GM12891 (cell line): ENCODE measurements at regions not wholly inside any gene's neighbourhood (a gene's known extent, or its start where the extent isn't known, plus 50 kb on each side); places are given as distances from the start of the nearest gene placed in this dataset.

Experiments used
- DNase-seq: peaks from one replicate; pipeline ENCODE4 v3.0.0; 2011; ENCODE audit warnings: low spot score; ENCODE audit not compliant: insufficient read length
- FAIRE-seq: peaks from 2 replicates; lab custom pipeline; 2011; peaks lifted over from hg19 to GRCh38; lab: Jason Lieb, UNC
- PAX5 ChIP-seq: IDR thresholded peaks from 2 replicates; pipeline ENCODE4 v1.6.1; 2011; ENCODE audit warnings: low read length, moderate library complexity, mild to moderate bottlenecking; ENCODE audit not compliant: insufficient read depth, severe bottlenecking
- POLR2A ChIP-seq: IDR thresholded peaks from 2 replicates; pipeline ENCODE4 v1.6.1; 2011; ENCODE audit warnings: low read depth, low read length, control low read depth
- POLR2AphosphoS5 ChIP-seq: IDR thresholded peaks from 2 replicates; pipeline ENCODE4 v1.6.1; 2011; ENCODE audit warnings: low read depth, low read length, control low read depth
- POU2F2 ChIP-seq: IDR thresholded peaks from 2 replicates; pipeline ENCODE4 v1.6.1; 2011; ENCODE audit warnings: low read depth, mild to moderate bottlenecking, control low read depth, low read length, moderate library complexity
- SPI1 ChIP-seq: IDR thresholded peaks from 2 replicates; pipeline ENCODE4 v1.6.1; 2011; ENCODE audit warnings: low read depth, low read length, control low read depth
- TAF1 ChIP-seq: IDR thresholded peaks from 2 replicates; pipeline ENCODE4 v1.6.1; 2011; ENCODE audit warnings: low read depth, low read length, control low read depth

- DNase-seq (no peak), FAIRE-seq (no peak)
- TF ChIP-seq POLR2A (no peak), POLR2AphosphoS5 (no peak), POU2F2 (no peak)
Observed at GRCh38 chr5:167158588-167158987, 1132.9 kb upstream of the WWC1 start.

GRCh38 chr5:167160388-167160787 lies 1131.1 kb upstream of the WWC1 start:
- no peak for FAIRE-seq
- TF ChIP-seq TAF1 (no peak), POU2F2 (no peak), PAX5 (no peak), POLR2A (no peak), SPI1 (no peak), POLR2AphosphoS5 (no peak)
- DNase-seq = no peak

- TF ChIP-seq TAF1 = no peak
- no peak for TF ChIP-seq POU2F2
- TF ChIP-seq PAX5 = no peak
- no peak for TF ChIP-seq SPI1
- no peak for TF ChIP-seq POLR2AphosphoS5
- no peak for FAIRE-seq
- DNase-seq = no peak
Observed at GRCh38 chr5:167166696-167167095, 1124.7 kb upstream of the WWC1 start.

GRCh38 chr5:167167191-167167795 lies 1124.2 kb upstream of the WWC1 start:
- no peak for FAIRE-seq

GRCh38 chr5:167168971-167169370 lies 1122.5 kb upstream of the WWC1 start:
- no peak for TF ChIP-seq POU2F2
- TF ChIP-seq PAX5 = no peak
- TF ChIP-seq TAF1 = no peak
- TF ChIP-seq POLR2AphosphoS5 = no peak
- TF ChIP-seq POLR2A = no peak
- no peak for TF ChIP-seq SPI1
- no peak for DNase-seq
- FAIRE-seq = no peak

More at GRCh38 chr5:167167191-167167795, 1124.2 kb upstream of the WWC1 start:
- no peak for TF ChIP-seq SPI1
- DNase-seq = no peak

GRCh38 chr5:167171056-167171455 lies 1120.4 kb upstream of the WWC1 start:
- FAIRE-seq (no peak), DNase-seq (no peak)
- TF ChIP-seq PAX5 (no peak), POU2F2 (no peak), POLR2A (no peak), TAF1 (no peak), POLR2AphosphoS5 (no peak), SPI1 (no peak)

GRCh38 chr5:167177736-167178135 lies 1113.7 kb upstream of the WWC1 start:
- FAIRE-seq (no peak), DNase-seq (no peak)
- no peak for TF ChIP-seq SPI1
- no peak for TF ChIP-seq POLR2AphosphoS5
- no peak for TF ChIP-seq PAX5
- TF ChIP-seq POU2F2 = no peak
- no peak for TF ChIP-seq POLR2A
- TF ChIP-seq TAF1 = no peak

- DNase-seq = no peak
- FAIRE-seq = no peak
Observed at GRCh38 chr5:167180906-167181305, 1110.5 kb upstream of the WWC1 start.

GRCh38 chr5:167205881-167206280 lies 1085.6 kb upstream of the WWC1 start:
- TF ChIP-seq TAF1 (no peak), POLR2AphosphoS5 (no peak), POLR2A (no peak), SPI1 (no peak), POU2F2 (no peak), PAX5 (no peak)
- DNase-seq = no peak
- no peak for FAIRE-seq

More at GRCh38 chr5:167180906-167181305, 1110.5 kb upstream of the WWC1 start:
- TF ChIP-seq POLR2AphosphoS5 (no peak), POLR2A (no peak), PAX5 (no peak), SPI1 (no peak), POU2F2 (no peak), TAF1 (no peak)

GRCh38 chr5:167207081-167207480 lies 1084.4 kb upstream of the WWC1 start:
- TF ChIP-seq TAF1 = no peak
- no peak for TF ChIP-seq POLR2A
- TF ChIP-seq PAX5 = no peak
- no peak for TF ChIP-seq SPI1
- TF ChIP-seq POLR2AphosphoS5 = no peak
- TF ChIP-seq POU2F2 = no peak
- DNase-seq (no peak), FAIRE-seq (no peak)

GRCh38 chr5:167208911-167209310 lies 1082.5 kb upstream of the WWC1 start:
- no peak for TF ChIP-seq POU2F2
- no peak for TF ChIP-seq PAX5
- TF ChIP-seq POLR2AphosphoS5 = no peak
- TF ChIP-seq SPI1 = no peak
- no peak for TF ChIP-seq POLR2A
- TF ChIP-seq TAF1 = no peak
- FAIRE-seq (no peak), DNase-seq (no peak)
